Immature natural killer cell (primary cell): ENCODE measurements at regions not wholly inside any gene's neighbourhood (a gene's known extent, or its start where the extent isn't known, plus 50 kb on each side); places are given as distances from the start of the nearest gene placed in this dataset.

Experiments
- DNase-seq, 3 donors: peaks; one replicate each; pipeline ENCODE4 v3.0.0; 2022; ENCODE audit warnings: mixed read lengths in 1 of 3
- H3K27ac Mint-ChIP-seq, 6 donors: one replicate each; pipeline ENCODE4 v1.8.0; 2020; ENCODE audit warnings: mixed read lengths in 6 of 6, mild to moderate bottlenecking in 5 of 6, inconsistent platforms in 4 of 6, moderate library complexity in 3 of 6
- H3K27me3 Mint-ChIP-seq, 3 donors: one replicate each; pipeline ENCODE4 v1.8.0; 2020 to 2021; ENCODE audit warnings: low read depth in 3 of 3, mild to moderate bottlenecking in 3 of 3, mixed read lengths in 3 of 3, moderate library complexity in 3 of 3, inconsistent platforms in 1 of 3
- H3K36me3 Mint-ChIP-seq, 3 donors: one replicate each; pipeline ENCODE4 v1.8.0; 2020; ENCODE audit warnings: mixed read lengths in 3 of 3, inconsistent platforms in 2 of 3, mild to moderate bottlenecking in 2 of 3
- H3K4me1 Mint-ChIP-seq, 2 donors: one replicate each; pipeline ENCODE4 v1.8.0; 2020; ENCODE audit warnings: inconsistent platforms in 2 of 2, mild to moderate bottlenecking in 2 of 2, mixed read lengths in 2 of 2, moderate library complexity in 1 of 2
- H3K4me3 Mint-ChIP-seq, 5 donors: one replicate each; pipeline ENCODE4 v1.8.0; 2020; ENCODE audit warnings: mild to moderate bottlenecking in 5 of 5, mixed read lengths in 5 of 5, inconsistent platforms in 3 of 5, moderate library complexity in 3 of 5
- H3K9me3 Mint-ChIP-seq, 6 donors: one replicate each; pipeline ENCODE4 v1.8.0; 2020; ENCODE audit warnings: mild to moderate bottlenecking in 6 of 6, mixed read lengths in 6 of 6, inconsistent platforms in 4 of 6, moderate library complexity in 3 of 6

DNA sequence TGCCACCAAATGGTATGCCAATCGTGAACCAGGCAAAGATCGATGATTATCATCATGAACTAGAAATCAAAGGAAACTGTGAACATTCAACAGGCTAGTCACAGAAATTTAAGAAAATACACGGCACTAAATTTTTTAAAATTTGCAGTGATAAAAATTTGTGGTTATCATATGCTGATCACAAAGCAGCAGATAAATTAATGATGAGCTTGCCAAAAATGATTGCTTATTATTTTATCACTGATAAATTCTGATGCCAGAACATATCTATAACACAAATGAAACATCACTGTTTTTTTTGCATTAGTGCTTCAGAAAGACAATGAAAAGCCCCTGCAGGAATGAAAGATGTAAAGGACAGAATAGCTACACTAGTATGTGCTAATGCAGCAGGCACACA is 1413.2 kb upstream of the MAP3K7 start:
- H3K9me3 Mint-ChIP-seq, result peaks cover 3 to 51% (median 19%) of the 10 kb centered on the region in 6 donors
- H3K4me1 Mint-ChIP-seq, result no peaks in the 10 kb centered on the region
- no peak overlapping the region for H3K4me3 Mint-ChIP-seq
- H3K36me3 Mint-ChIP-seq, result no peaks in the 10 kb centered on the region
- no peak for DNase-seq
- no peak overlapping the region for H3K27ac Mint-ChIP-seq
- H3K27me3 Mint-ChIP-seq, result no peaks in the 10 kb centered on the region

DNA sequence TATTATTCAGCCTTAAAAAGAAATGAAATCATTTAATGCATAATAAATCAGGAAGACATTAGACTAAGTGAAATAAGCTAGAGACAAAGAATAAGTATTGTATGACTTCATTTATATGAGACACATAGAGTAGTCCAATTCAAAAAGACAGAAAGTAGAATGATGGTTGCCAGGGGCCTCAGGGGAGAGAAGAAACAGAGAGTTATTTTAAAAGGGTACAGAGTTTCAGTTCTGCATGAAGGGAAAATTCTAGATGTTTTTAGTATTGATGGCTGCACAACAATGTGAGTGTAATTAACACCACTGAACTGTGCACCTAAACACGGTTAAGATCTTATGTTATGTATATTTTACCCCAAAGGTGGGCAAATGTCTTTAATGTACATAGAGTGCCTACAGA is 1407.9 kb upstream of the MAP3K7 start:
- Mint-ChIP-seq H3K27ac (no peak overlapping the region), H3K27me3 (no peaks in the 10 kb centered on the region), H3K9me3 (peaks cover 5 to 51% (median 23%) of the 10 kb centered on the region in 6 donors), H3K36me3 (peaks cover 0 to 4% (median 0%) of the 10 kb centered on the region in 3 donors), H3K4me3 (no peak overlapping the region), H3K4me1 (no peaks in the 10 kb centered on the region)
- DNase-seq, result no peak

DNA sequence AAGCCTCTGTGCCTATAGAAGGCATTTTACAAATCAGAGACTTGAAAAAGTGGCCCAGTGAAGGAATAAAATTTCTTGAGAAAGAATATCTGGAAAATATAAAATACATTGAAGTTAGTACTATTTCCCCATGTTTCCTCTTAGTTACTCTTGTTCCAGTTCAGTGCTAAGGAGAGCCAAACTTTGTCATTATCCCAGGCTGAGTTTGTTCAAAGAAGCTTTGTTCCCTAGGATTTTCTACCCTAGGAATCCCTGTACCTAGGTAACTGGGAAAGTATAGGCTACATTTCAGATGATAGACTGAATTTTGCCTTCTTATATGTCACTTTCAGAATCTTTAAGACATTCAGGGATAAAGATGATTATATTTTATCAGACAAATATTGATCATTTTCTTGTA is 1395.7 kb upstream of the MAP3K7 start:
- no peaks in the 10 kb centered on the region for H3K4me1 Mint-ChIP-seq
- DNase-seq, result no peak
- peaks cover 0 to 28% (median 10%) of the 10 kb centered on the region in 6 donors for H3K9me3 Mint-ChIP-seq
- H3K27ac Mint-ChIP-seq, result no peak overlapping the region
- H3K36me3 Mint-ChIP-seq, result no peaks in the 10 kb centered on the region
- no peaks in the 10 kb centered on the region for H3K27me3 Mint-ChIP-seq
- no peak overlapping the region for H3K4me3 Mint-ChIP-seq

DNA sequence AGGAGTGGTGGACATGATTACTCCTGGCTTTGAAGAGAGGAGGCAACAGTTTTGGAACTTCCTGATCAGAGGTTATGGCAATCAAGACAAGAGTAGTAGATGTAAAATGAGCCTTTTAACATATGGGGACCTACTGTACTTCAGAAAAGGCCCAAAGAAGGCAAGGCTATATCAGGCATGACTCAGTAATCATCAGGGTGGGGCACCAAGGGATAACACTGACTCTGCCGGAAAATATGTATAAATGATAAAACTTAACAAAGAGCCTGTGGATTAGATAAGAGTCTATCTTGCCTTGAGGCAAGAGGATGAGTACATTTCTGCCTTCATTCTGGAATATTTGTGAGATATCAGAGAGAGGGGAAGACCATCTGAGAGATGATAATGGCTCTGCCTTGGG is 1389.9 kb upstream of the MAP3K7 start:
- Mint-ChIP-seq H3K9me3 (peaks cover 6 to 49% (median 25%) of the 10 kb centered on the region in 6 donors), H3K4me1 (no peaks in the 10 kb centered on the region), H3K27ac (no peak overlapping the region), H3K36me3 (peaks cover 0 to 3% (median 0%) of the 10 kb centered on the region in 3 donors), H3K4me3 (no peak overlapping the region), H3K27me3 (peaks cover 0 to under 1% (median 0%) of the 10 kb centered on the region in 3 donors)
- DNase-seq, result no peak

DNA sequence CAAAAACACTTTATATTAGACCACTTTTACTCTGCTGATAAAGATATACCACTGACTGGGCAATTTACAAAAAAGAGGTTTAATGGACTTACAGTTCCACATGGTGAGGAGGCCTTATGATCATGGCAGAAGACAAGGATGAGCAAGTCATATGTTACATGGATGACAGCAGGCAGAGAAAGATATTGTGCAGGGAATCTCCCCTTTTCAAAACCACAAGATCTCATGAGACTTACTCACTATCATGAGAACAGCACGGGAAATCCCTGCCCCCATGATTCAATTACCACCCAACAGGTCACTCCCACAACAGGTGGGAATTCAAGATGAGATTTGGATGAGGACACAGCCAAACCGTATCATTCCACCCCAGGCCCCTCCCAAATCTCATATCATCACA is 1383.8 kb upstream of the MAP3K7 start:
- DNase-seq, result no peak
- peaks cover 0 to 3% (median 0%) of the 10 kb centered on the region in 3 donors for H3K36me3 Mint-ChIP-seq
- no peak overlapping the region for H3K27ac Mint-ChIP-seq
- peaks cover 18 to 37% (median 24%) of the 10 kb centered on the region in 6 donors for H3K9me3 Mint-ChIP-seq
- no peak overlapping the region for H3K4me3 Mint-ChIP-seq
- H3K27me3 Mint-ChIP-seq, result peaks cover 0 to 3% (median 0%) of the 10 kb centered on the region in 3 donors
- H3K4me1 Mint-ChIP-seq, result no peaks in the 10 kb centered on the region

DNA sequence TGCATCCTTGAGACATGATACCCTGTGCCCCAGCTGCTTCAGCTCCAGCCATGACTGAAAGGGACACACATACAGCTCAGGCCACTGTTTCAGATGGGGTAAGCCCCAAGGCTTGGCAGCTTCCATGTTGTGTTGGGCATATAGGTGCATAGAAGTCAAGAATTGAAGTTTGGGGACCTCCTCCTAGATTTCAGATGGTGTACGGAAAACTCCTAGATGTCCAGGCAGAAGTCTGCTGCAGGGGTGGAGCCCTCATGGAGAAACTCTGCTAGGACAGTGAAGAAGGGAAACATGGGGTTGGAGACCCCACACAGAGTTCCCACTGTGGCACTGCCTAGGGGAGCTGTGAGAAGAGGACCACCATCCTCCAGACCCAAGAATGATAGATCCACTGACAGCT is 1379.0 kb upstream of the MAP3K7 start:
- Mint-ChIP-seq H3K4me1 (no peaks in the 10 kb centered on the region), H3K27ac (no peak overlapping the region), H3K9me3 (peaks cover 14 to 41% (median 24%) of the 10 kb centered on the region in 6 donors), H3K4me3 (no peak overlapping the region), H3K27me3 (no peaks in the 10 kb centered on the region), H3K36me3 (peaks cover 0 to 4% (median 0%) of the 10 kb centered on the region in 3 donors)
- no peak for DNase-seq

DNA sequence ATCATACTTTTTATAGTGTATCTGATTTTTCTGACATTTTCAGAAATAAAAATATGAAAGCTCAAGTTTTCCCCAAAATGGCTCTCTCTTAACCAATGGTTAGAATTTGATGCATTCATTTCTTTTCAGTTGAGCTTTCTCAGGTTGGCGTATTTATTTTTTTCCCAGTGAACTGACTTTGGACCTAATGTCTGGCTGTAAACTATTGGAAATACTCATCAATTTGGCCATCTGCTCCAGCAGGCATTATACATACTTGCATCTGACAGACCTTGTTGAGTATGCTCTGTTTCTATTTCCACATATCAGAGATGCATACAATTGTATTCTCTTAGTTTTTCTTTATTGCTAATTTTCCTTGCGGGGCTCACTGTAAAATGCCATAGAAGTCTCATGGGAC is 1374.8 kb upstream of the MAP3K7 start:
- no peaks in the 10 kb centered on the region for H3K27me3 Mint-ChIP-seq
- no peak for DNase-seq
- no peak overlapping the region for H3K27ac Mint-ChIP-seq
- no peak overlapping the region for H3K4me3 Mint-ChIP-seq
- H3K36me3 Mint-ChIP-seq, result peaks cover 0 to 4% (median 0%) of the 10 kb centered on the region in 3 donors
- no peaks in the 10 kb centered on the region for H3K4me1 Mint-ChIP-seq
- peaks cover 7 to 53% (median 29%) of the 10 kb centered on the region in 6 donors for H3K9me3 Mint-ChIP-seq

DNA sequence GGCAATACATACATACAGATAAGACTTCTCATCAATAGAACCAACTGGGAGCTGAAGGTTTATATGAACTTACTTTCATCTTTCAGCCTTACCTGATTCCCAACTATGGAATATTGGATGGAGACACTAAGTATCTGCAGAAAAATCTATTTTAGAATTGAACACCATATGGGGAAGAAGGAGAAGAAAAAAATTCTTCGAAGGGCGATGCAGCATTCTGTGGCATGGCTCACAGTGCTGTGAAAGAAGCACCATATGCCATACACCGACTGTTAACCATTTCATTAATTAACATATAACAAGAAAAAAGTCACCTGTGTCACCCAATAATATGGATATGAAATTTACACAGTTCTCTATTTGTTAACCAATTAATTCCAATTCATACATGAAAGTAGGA is 1374.4 kb upstream of the MAP3K7 start:
- H3K9me3 Mint-ChIP-seq, result peaks cover 2 to 48% (median 27%) of the 10 kb centered on the region in 6 donors
- no peak overlapping the region for H3K27ac Mint-ChIP-seq
- H3K36me3 Mint-ChIP-seq, result peaks cover 0 to 4% (median 0%) of the 10 kb centered on the region in 3 donors
- no peak for DNase-seq
- no peaks in the 10 kb centered on the region for H3K27me3 Mint-ChIP-seq
- no peaks in the 10 kb centered on the region for H3K4me1 Mint-ChIP-seq
- H3K4me3 Mint-ChIP-seq, result no peak overlapping the region

DNA sequence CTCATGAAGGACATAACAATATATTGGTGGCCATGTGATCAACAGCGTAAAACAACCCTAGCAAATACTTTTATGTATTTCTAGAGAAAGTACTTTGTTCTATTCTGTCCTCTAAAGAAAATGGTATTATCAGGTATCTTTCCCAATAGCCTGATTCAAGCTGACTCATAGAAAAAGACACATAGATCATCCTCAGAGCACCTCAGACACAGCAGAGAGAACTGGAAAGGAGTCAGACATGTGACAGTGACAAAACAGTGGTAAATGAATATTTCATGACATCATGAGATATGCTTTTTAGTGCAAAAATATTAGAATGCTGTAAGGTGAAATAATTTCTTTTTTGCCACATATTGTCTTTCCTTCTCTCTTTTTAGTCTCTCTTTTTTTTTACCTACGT is 1355.0 kb upstream of the MAP3K7 start:
- no peaks in the 10 kb centered on the region for H3K36me3 Mint-ChIP-seq
- no peak for DNase-seq
- no peak overlapping the region for H3K27ac Mint-ChIP-seq
- H3K27me3 Mint-ChIP-seq, result no peaks in the 10 kb centered on the region
- no peaks in the 10 kb centered on the region for H3K4me1 Mint-ChIP-seq
- H3K4me3 Mint-ChIP-seq, result no peak overlapping the region
- peaks cover 17 to 43% (median 22%) of the 10 kb centered on the region in 6 donors for H3K9me3 Mint-ChIP-seq

DNA sequence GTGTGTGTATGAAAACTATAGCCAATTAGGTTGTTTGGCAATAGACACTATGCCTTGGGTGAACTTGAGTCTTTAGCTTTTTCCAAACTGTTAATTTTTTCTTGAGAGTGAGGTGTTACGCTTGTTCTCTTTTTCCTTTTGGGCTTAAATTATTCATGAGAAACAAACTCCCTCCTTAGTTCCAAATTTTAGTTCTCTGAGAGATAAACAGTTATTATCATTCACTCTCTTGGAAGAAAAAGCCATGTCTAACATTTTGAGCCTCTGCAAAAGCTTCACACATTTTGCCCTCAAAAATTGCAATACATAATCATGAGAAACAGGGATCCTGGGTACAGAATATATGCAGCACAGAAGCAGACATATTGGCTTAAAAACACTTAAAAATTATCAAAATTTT is 1353.9 kb upstream of the MAP3K7 start:
- no peak overlapping the region for H3K4me3 Mint-ChIP-seq
- H3K36me3 Mint-ChIP-seq, result no peaks in the 10 kb centered on the region
- no peak overlapping the region for H3K27ac Mint-ChIP-seq
- peaks cover 14 to 36% (median 18%) of the 10 kb centered on the region in 6 donors for H3K9me3 Mint-ChIP-seq
- H3K27me3 Mint-ChIP-seq, result no peaks in the 10 kb centered on the region
- DNase-seq, result no peak
- H3K4me1 Mint-ChIP-seq, result no peaks in the 10 kb centered on the region

DNA sequence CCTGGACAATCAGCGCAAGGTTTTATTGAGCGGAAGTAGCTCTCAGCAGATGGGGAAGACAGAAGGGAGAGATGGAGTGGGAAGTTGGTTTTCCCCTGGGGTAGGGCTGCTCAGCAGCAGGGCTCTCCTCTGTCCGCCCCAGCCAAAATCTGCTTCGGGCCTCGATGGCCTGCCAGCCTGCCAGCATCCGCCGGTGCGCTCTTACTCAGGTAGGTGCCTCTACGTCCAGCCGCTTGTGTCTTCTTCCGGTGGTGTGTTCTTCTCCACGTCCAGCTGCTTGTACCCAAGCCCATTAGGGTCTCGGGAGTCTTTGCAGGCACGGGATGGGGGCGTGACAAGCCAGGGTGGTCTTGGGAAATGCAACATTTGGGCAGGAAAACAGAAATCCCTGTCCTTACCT is 1340.0 kb upstream of the MAP3K7 start:
- DNase-seq, result no peak
- Mint-ChIP-seq H3K4me1 (no peaks in the 10 kb centered on the region), H3K9me3 (peaks cover 3 to 46% (median 19%) of the 10 kb centered on the region in 6 donors), H3K4me3 (no peak overlapping the region), H3K27ac (no peak overlapping the region), H3K27me3 (no peaks in the 10 kb centered on the region), H3K36me3 (no peaks in the 10 kb centered on the region)

DNA sequence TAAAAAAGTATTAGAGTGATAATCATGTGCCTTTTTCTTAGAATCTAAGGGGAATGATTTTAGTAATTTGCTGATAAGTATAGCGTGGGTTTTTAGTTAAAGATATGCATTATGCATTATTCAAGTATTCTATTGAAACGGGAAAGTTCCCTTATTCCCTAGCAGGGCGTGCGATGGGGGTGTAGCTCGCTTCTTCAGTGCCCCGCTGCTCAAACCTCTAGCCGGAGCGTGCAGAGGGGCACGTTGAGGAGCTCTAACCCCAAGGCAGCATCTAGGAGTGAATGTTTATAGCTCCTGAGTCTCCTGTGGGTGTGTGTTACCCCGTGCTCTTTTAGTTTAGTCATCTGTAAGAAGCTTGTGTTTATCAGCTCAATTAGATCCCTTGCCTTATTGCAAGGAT is 1339.5 kb upstream of the MAP3K7 start:
- no peaks in the 10 kb centered on the region for H3K4me1 Mint-ChIP-seq
- no peaks in the 10 kb centered on the region for H3K27me3 Mint-ChIP-seq
- no peaks in the 10 kb centered on the region for H3K36me3 Mint-ChIP-seq
- DNase-seq, result no peak
- H3K9me3 Mint-ChIP-seq, result peaks cover 3 to 49% (median 19%) of the 10 kb centered on the region in 6 donors
- H3K27ac Mint-ChIP-seq, result no peak overlapping the region
- no peak overlapping the region for H3K4me3 Mint-ChIP-seq

DNA sequence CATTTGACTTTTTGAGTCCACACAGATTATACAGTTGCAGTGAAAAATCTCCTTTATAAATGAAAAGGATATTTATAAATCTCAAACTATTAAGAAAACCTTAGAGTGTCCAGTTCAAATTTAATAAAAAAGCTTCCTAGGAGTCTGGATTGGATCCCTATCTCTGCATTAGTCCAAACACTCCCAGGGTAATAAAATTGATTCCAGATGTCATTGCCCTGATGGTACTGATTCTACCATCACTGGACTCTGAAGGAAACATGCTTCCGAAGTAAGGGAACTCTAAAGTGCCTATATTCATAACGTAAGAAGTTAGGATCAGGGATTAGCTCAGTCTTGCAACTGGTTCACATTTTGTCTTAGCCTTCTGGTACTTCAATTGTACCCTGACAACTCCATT is 1325.1 kb upstream of the MAP3K7 start:
- Mint-ChIP-seq H3K4me3 (no peak overlapping the region), H3K27me3 (no peaks in the 10 kb centered on the region), H3K36me3 (no peaks in the 10 kb centered on the region), H3K27ac (no peak overlapping the region), H3K9me3 (peaks cover 7 to 54% (median 24%) of the 10 kb centered on the region in 6 donors), H3K4me1 (no peaks in the 10 kb centered on the region)
- DNase-seq, result no peak

DNA sequence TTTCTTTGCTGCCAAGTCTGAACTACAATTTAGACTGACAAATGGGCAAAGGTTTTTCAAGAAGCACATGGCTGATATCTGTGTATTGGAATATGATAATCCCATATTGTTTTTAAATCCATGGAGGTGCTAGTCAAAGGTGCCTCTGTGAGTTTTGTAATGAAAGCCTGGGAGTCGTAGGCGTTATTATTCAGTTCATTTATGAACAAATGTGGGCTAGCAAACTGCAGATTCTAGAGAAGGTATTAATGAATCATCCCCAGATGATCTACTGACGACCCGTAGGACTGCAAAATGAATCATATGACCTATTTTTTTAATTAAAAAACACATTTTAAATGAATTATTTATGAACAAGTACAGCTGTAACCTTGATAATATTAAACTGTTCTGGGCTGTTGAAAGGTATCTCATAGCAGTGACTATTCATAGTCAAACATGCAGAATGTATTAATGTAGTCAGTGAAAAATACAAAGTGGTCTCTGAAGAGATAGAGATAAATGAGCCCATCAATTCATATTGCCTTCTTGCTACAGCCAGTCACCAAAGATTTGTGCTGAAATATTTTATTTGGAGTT is 1317.8 kb upstream of the MAP3K7 start:
- peaks cover 0 to 2% (median 0%) of the 10 kb centered on the region in 3 donors for H3K27me3 Mint-ChIP-seq
- DNase-seq, result no peak
- no peaks in the 10 kb centered on the region for H3K4me1 Mint-ChIP-seq
- no peak overlapping the region for H3K4me3 Mint-ChIP-seq
- H3K36me3 Mint-ChIP-seq, result no peaks in the 10 kb centered on the region
- H3K27ac Mint-ChIP-seq, result no peak overlapping the region
- peaks cover 5 to 38% (median 19%) of the 10 kb centered on the region in 6 donors for H3K9me3 Mint-ChIP-seq
